Epithelial cell of esophagus (primary cell): ENCODE measurements at regions not wholly inside any gene's neighbourhood (a gene's known extent, or its start where the extent isn't known, plus 50 kb on each side); places are given as distances from the start of the nearest gene placed in this dataset.

Experiments
- DNase-seq: peaks from one replicate; pipeline ENCODE4 v3.0.0; 2010; ENCODE audit warnings: low read depth
- H3K4me3 ChIP-seq: 2 replicates; pipeline ENCODE4 v1.5.1; 2011; ENCODE audit warnings: mild to moderate bottlenecking, low read length, control low read depth
- TF ChIP-seq, protein P1 (sequence below): IDR thresholded peaks from 2 replicates; pipeline ENCODE4 v1.5.1; 2011; ENCODE audit warnings: low read depth, mild to moderate bottlenecking, low read length, control low read depth, inconsistent platforms; ENCODE audit not compliant: insufficient read depth; ENCODE audit errors: missing control alignments

DNA sequence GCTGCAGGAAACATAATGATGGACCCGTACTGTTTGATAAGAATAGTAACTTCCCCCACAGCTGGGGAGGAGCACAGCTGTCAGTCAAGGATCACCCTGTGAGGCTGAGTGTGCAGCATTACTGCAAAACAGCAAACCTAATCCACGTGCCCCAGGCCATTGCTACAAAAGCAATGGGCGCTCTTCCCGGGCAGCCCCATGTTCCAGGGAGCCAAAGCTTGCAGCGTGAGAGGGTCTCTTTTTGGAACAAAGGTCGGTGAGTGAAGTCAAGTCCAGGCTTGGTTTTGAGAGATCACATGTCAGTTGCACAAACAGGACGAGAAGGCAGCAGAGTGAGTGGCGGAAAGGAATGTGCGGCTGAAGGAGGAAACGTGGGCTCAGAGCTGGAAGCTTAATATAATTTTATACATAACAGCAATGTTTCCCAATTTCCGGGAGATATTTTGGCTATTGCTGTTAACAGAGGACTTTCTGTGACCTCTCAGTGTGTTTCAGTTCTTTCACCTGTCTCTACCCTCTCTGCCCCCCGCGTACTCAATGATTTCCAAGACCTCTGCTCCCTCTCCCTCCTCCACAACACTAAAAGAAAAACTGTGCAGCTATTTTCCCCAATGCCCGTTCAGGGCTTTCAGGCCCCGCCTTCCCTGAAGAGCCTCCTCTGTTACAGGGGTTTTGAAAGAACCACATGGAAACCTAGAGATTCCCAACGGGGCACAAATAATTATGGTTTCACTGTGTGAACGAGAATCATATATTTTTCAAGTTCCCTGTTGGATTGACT lies 128.9 kb downstream of the MTPAP start:
- no peak overlapping the region for H3K4me3 ChIP-seq
- TF ChIP-seq, protein P1, sequence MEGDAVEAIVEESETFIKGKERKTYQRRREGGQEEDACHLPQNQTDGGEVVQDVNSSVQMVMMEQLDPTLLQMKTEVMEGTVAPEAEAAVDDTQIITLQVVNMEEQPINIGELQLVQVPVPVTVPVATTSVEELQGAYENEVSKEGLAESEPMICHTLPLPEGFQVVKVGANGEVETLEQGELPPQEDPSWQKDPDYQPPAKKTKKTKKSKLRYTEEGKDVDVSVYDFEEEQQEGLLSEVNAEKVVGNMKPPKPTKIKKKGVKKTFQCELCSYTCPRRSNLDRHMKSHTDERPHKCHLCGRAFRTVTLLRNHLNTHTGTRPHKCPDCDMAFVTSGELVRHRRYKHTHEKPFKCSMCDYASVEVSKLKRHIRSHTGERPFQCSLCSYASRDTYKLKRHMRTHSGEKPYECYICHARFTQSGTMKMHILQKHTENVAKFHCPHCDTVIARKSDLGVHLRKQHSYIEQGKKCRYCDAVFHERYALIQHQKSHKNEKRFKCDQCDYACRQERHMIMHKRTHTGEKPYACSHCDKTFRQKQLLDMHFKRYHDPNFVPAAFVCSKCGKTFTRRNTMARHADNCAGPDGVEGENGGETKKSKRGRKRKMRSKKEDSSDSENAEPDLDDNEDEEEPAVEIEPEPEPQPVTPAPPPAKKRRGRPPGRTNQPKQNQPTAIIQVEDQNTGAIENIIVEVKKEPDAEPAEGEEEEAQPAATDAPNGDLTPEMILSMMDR: no peak
- peak; percentile 85 for DNase-seq

DNA sequence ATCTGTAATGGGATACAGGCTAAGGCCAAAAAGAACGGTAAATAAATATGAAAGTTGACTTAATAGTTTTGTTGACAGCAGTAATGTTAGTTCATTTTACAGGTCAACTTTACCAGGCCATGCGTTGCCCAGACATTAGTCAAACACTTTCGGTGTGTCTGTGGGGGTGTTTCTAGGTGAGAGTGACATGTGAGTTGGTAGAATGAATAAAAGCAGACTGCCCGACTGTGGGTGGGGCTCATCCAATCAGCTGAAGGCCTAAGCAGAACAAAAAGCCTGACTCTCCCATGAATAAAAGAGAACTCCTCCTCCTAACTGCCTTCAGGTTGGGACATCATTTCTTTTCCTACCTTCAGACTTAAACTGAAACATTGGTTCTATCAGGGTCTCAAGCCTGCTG lies 132.3 kb downstream of the MTPAP start:
- TF ChIP-seq, protein P1: no peak
- H3K4me3 ChIP-seq: no peak overlapping the region
- DNase-seq: peak; percentile 64

DNA sequence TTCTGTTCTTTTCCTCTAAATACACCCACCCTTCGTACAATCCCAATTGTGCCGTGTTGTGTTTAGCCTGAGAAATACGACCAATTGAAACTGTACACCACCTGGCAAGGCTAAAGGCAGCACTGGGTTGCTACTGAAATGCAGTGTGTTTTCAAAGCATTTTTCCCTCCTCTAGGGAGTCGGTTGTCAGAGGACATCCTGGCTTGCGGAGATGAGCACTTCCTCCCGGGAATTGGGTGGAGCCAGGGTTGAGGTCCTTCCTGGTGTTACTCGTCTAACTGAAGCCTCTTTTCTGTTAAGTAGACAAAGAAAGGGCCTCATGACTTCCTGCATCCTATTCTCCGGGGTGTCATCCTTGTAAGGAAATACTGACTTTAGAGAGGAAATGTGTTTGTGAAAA lies 133.5 kb downstream of the MTPAP start:
- H3K4me3 ChIP-seq: no peak overlapping the region
- TF ChIP-seq, protein P1: no peak
- no peak for DNase-seq

DNA sequence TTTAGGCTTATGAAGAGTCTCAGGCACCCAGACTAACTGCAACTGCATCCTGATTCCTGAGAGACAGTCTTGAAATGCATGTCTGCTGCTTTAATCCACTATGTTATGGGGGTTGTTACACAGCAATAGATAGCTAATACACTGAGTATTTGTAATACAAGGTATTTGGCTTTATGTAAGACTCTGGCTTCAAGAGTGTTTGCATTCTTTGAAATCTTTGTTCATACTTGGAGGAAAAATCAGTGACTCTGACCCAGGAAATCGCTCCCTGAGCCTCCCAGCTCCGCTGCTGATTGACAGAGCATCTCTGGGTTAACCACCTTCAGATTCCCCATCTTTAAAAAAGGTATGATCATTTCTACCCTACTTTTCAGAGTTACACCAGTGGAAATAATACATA lies 133.9 kb downstream of the MTPAP start:
- DNase-seq: no peak

DNA sequence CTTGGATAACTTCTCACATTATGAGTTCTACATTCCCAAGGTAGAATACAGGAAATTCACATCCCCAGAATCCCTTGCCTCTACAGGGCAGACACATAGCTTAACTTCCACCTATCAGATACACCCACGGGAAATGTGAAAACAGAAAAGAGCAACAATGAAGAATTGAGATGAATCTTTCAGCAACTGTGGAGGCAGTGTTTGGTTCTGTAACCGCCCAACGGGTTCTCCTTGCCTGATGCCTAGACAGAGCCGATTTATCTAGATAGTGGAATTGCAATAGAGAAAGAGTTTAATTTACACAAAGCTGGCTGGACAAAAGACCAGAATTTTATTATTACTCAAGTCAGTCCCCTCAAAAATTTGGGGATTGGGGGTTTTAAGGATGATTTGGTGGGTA lies 138.8 kb downstream of the MTPAP start:
- TF ChIP-seq, protein P1: no peak
- H3K4me3 ChIP-seq: no peak overlapping the region
- DNase-seq: no peak

More for the DNA sequence above, 133.9 kb downstream of the MTPAP start:
- TF ChIP-seq, protein P1: no peak
- no peak overlapping the region for H3K4me3 ChIP-seq

DNA sequence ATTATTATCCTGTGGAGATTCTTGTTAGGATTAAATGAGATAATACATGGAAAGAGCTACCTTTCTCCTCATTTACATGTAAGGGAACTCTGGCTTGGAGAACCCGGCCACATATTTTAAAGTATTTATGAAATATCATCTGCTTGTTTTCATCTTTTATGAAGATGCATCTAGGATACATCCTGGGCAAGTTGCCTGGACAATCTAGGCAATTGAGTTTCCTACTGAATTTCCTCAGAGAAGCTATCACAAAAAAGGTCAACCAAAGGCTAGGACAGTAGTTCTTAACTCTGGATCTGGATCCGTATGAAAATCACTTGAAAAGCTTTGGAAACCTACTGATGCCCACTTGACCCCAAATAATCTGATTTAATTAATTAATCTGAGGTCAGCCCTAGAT lies 140.7 kb downstream of the MTPAP start:
- TF ChIP-seq, protein P1: no peak
- no peak for DNase-seq

More for the DNA sequence above, 140.7 kb downstream of the MTPAP start:
- H3K4me3 ChIP-seq: no peak overlapping the region
